Upper lobe of right lung (tissue), 1 donor: ENCODE measurements at regions not wholly inside any gene's neighbourhood (a gene's known extent, or its start where the extent isn't known, plus 50 kb on each side); places are given as distances from the start of the nearest gene placed in this dataset.

Source experiments
- ATAC-seq: fragments of 200-7000 bp; cut with Tn5 transposase; one replicate; pipeline ENCODE4 v1.9.1; 2020; ENCODE audit warnings: mild to moderate bottlenecking, moderate library complexity
- DNase-seq: peaks from one replicate; pipeline ENCODE4 v3.0.0-alpha.2; 2020
- H3K27ac ChIP-seq: fragments of 200-600 bp; one replicate; pipeline ENCODE4 v1.8.0; 2022
- H3K27me3 ChIP-seq: fragments of 200-600 bp; one replicate; pipeline ENCODE4 v1.8.0; 2022; ENCODE audit warnings: mild to moderate bottlenecking
- H3K36me3 ChIP-seq: fragments of 200-600 bp; one replicate; pipeline ENCODE4 v1.8.0; 2022
- H3K4me1 ChIP-seq: fragments of 200-600 bp; one replicate; pipeline ENCODE4 v1.8.0; 2022
- H3K4me3 ChIP-seq: fragments of 200-600 bp; one replicate; pipeline ENCODE4 v1.8.0; 2022; ENCODE audit warnings: mild to moderate bottlenecking
- H3K9me3 ChIP-seq: fragments of 200-600 bp; one replicate; pipeline ENCODE4 v1.8.0; 2022
- CTCF ChIP-seq: fragments of 200-600 bp; IDR thresholded peaks from one replicate; pipeline ENCODE4 v1.8.0; 2022; ENCODE audit warnings: antibody characterized with exemption
- intact Hi-C: fragments of 100-400 bp; cut with DNase I; formaldehyde crosslinking; loops from one replicate; pipeline ENCODE4 v1.11.0; 2022
- donor health status: DM: no; HTN: yes; CAD: no; lungs with severe emphysema.

GRCh38 chr16:66050991-66051390 lies 315.5 kb upstream of the CDH5 start:
- no peaks in the 10 kb centered on the region for H3K36me3 ChIP-seq
- DNase-seq (no peak), ATAC-seq (no peak)
- H3K27me3 ChIP-seq: no peaks in the 10 kb centered on the region
- TF ChIP-seq CTCF: no peak
- H3K27ac ChIP-seq: no peak overlapping the region
- H3K4me1 ChIP-seq: no peaks in the 10 kb centered on the region
- intact Hi-C loops: no loop called here
- no peaks in the 10 kb centered on the region for H3K9me3 ChIP-seq
- no peak overlapping the region for H3K4me3 ChIP-seq

DNA sequence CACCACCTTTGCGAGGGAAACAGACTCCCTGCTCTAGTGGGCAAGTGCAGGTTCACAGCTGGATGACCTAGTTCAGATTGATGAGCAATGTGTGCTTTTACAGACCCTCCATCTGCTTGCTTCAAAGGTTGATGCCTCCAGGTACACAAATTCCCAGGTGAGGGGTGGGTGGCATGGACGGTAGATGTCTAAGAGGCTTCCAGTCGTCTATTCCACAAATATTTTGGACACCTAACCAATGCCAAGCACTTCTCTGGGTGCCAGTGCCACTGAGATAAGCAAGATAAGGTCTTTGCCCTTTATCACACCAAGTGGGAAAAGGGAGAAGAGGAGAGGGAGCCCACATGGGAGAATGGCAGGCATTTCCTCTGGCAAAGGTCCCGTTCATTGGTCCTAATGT lies 316.6 kb upstream of the CDH5 start:
- intact Hi-C loops: no loop called here
- ATAC-seq (no peak), DNase-seq (no peak)
- no peaks in the 10 kb centered on the region for H3K4me1 ChIP-seq
- no peaks in the 10 kb centered on the region for H3K9me3 ChIP-seq
- no peaks in the 10 kb centered on the region for H3K27me3 ChIP-seq
- H3K36me3 ChIP-seq: no peaks in the 10 kb centered on the region
- no peak for TF ChIP-seq CTCF
- no peak overlapping the region for H3K27ac ChIP-seq
- no peak overlapping the region for H3K4me3 ChIP-seq

GRCh38 chr16:66045626-66046025 lies 320.9 kb upstream of the CDH5 start:
- intact Hi-C loops: no loop called here
- TF ChIP-seq CTCF: no peak
- no peak overlapping the region for H3K4me3 ChIP-seq
- H3K4me1 ChIP-seq: no peaks in the 10 kb centered on the region
- no peak overlapping the region for H3K27ac ChIP-seq
- no peaks in the 10 kb centered on the region for H3K27me3 ChIP-seq
- no peaks in the 10 kb centered on the region for H3K36me3 ChIP-seq
- DNase-seq (no peak), ATAC-seq (no peak)
- no peaks in the 10 kb centered on the region for H3K9me3 ChIP-seq

DNA sequence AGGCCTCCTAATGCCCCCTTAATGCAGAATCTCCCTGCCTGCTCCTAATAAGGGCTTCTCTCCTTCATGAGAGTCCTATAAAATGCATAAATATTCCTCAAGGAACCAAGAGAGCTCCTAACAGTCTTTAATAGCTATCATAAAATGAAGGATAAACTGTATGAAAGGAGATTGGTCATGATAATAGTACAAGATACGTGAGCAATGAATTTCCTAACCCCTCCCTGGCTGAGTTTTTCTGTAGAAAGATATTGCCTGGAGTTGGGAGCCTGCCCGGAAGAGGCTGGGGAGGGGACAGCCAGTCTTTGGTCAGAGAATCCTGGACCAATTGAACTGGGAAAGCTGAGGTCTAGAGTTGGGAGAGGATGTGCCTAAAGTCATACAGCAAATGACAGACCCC lies 321.9 kb upstream of the CDH5 start:
- Histone ChIP-seq H3K9me3 (no peaks in the 10 kb centered on the region), H3K4me3 (no peak overlapping the region), H3K36me3 (no peaks in the 10 kb centered on the region), H3K27ac (no peak overlapping the region), H3K27me3 (no peaks in the 10 kb centered on the region), H3K4me1 (no peaks in the 10 kb centered on the region)
- DNase-seq (no peak), ATAC-seq (no peak)
- no peak for TF ChIP-seq CTCF
- intact Hi-C loops: no loop called here

GRCh38 chr16:66044089-66044488 lies 322.4 kb upstream of the CDH5 start:
- Histone ChIP-seq H3K4me1 (no peaks in the 10 kb centered on the region), H3K27ac (no peak overlapping the region), H3K9me3 (no peaks in the 10 kb centered on the region), H3K4me3 (no peak overlapping the region), H3K36me3 (no peaks in the 10 kb centered on the region), H3K27me3 (no peaks in the 10 kb centered on the region)
- no peak for ATAC-seq
- DNase-seq: no peak
- TF ChIP-seq CTCF: no peak
- intact Hi-C loops: no loop called here

GRCh38 chr16:66043326-66043725 lies 323.2 kb upstream of the CDH5 start:
- no peak for ATAC-seq
- Histone ChIP-seq H3K36me3 (no peaks in the 10 kb centered on the region), H3K27ac (no peak overlapping the region), H3K4me1 (no peaks in the 10 kb centered on the region), H3K4me3 (no peak overlapping the region), H3K9me3 (no peaks in the 10 kb centered on the region), H3K27me3 (no peaks in the 10 kb centered on the region)
- intact Hi-C loops: no loop called here
- no peak for TF ChIP-seq CTCF
- no peak for DNase-seq
